ENCODE measurements at regions not wholly inside any gene's neighbourhood (a gene's known extent, or its start where the extent isn't known, plus 50 kb on each side); places are given as distances from the start of the nearest gene placed in this dataset.

GRCh38 chr7:86504229-86504628 lies 139.5 kb upstream of the GRM3 start:
- H3K27me3 ChIP-seq: no peaks in the 10 kb centered on the region
- in situ Hi-C loops (cut with MboI; ENCODE audit: low pct_ligation_motif_present in 1 of 4, low pct_unique_long_range_greater_than_20kb in 1 of 4, low sequenced_read_pairs in 3 of 4): no loop called here
- no peaks in the 10 kb centered on the region for H3K36me3 ChIP-seq
- DNase-seq: no peak
- 27 to 40% methylated on average over 1 of the region's 1 CpG for WGBS, 2 donors (ENCODE audit: low coverage in 1 of 2)
- intact Hi-C loops (cut with DNase I; ENCODE audit: low total_unique reads): no loop called here
- no peak for TF ChIP-seq EP300 (IDR thresholded peaks at IDR 0.05; ENCODE audit: low read depth)
- TF ChIP-seq CTCF (IDR thresholded peaks at IDR 0.05): no peak
- TF ChIP-seq POLR2AphosphoS5 (IDR thresholded peaks at IDR 0.05): no peak
- TF ChIP-seq POLR2A (IDR thresholded peaks at IDR 0.05): no peak
- H3K4me1 ChIP-seq: no peaks in the 10 kb centered on the region
- H3K4me3 ChIP-seq: no peak overlapping the region
- no peak overlapping the region for H3K27ac ChIP-seq
- no peaks in the 10 kb centered on the region for H3K9me3 ChIP-seq

GRCh38 chr7:86499986-86500385 lies 143.7 kb upstream of the GRM3 start:
- TF ChIP-seq CTCF (IDR thresholded peaks at IDR 0.05) (no peak), EP300 (IDR thresholded peaks at IDR 0.05; ENCODE audit: low read depth) (no peak), POLR2A (IDR thresholded peaks at IDR 0.05) (no peak), POLR2AphosphoS5 (IDR thresholded peaks at IDR 0.05) (no peak)
- intact Hi-C loops (cut with DNase I; ENCODE audit: low total_unique reads) (no loop called here), in situ Hi-C loops (cut with MboI; ENCODE audit: low pct_ligation_motif_present in 1 of 4, low pct_unique_long_range_greater_than_20kb in 1 of 4, low sequenced_read_pairs in 3 of 4) (no loop called here)
- H3K9me3 ChIP-seq: no peaks in the 10 kb centered on the region
- no peaks in the 10 kb centered on the region for H3K4me1 ChIP-seq
- H3K27ac ChIP-seq: no peak overlapping the region
- no peak for DNase-seq
- H3K4me3 ChIP-seq: no peak overlapping the region
- no peaks in the 10 kb centered on the region for H3K36me3 ChIP-seq
- H3K27me3 ChIP-seq: no peaks in the 10 kb centered on the region
- 58 to 74% methylated on average over 1 of the region's 1 CpG for WGBS, 2 donors (ENCODE audit: low coverage in 1 of 2)

DNA sequence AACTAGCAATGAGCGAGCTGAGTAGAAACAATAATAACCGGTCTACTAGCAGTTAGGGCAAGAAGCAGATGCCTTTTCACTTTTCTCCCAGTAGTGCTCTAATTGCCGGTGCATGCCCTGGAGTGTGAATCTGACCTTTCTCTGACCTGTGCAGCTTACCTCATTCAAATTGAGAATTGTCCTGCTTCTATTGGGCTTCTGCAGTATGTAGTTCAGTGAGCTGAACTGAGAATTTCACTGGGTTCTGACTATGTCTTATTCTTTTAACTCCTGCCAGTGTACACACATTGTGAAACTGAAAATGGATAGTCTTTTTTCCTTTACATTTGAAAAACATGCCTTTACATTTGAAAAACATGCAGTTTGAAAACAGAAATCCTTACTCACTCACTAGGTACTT lies 157.9 kb upstream of the GRM3 start:
- DNase-seq: no peak
- Histone ChIP-seq H3K4me1 (no peaks in the 10 kb centered on the region), H3K9me3 (no peaks in the 10 kb centered on the region), H3K27me3 (no peaks in the 10 kb centered on the region), H3K27ac (no peak overlapping the region), H3K36me3 (no peaks in the 10 kb centered on the region), H3K4me3 (no peak overlapping the region)
- in situ Hi-C loops (cut with MboI; ENCODE audit: low pct_ligation_motif_present in 1 of 4, low pct_unique_long_range_greater_than_20kb in 1 of 4, low sequenced_read_pairs in 3 of 4): no loop called here
- TF ChIP-seq POLR2AphosphoS5 (IDR thresholded peaks at IDR 0.05) (no peak), POLR2A (IDR thresholded peaks at IDR 0.05) (no peak), CTCF (IDR thresholded peaks at IDR 0.05) (no peak), EP300 (IDR thresholded peaks at IDR 0.05; ENCODE audit: low read depth) (no peak)
- 80 to 86% methylated on average over 3 of the region's 3 CpGs for WGBS, 2 donors (ENCODE audit: low coverage in 1 of 2)
- intact Hi-C loops (cut with DNase I; ENCODE audit: low total_unique reads): no loop called here

DNA sequence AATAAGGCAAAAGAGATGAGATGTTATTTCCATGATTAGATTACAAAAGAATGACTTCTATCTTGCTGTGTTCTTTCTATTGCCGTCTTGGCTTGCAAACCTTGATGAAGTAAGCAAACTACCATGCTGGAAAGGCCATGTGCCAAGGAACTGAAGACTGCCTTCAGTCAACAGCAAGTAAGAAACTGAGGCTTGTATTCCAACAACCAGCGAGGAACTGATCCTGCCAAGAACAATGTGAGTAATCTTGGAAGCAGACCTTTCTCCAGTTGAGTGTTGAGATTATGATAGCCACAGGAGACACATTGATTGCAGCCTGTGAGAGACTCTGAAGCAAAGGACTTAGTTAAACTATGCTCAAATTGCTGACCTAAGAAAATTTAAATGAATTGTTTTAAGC lies 164.6 kb upstream of the GRM3 start:
- Histone ChIP-seq H3K4me3 (no peak overlapping the region), H3K27me3 (no peaks in the 10 kb centered on the region), H3K9me3 (no peaks in the 10 kb centered on the region), H3K36me3 (no peaks in the 10 kb centered on the region), H3K27ac (no peak overlapping the region), H3K4me1 (no peaks in the 10 kb centered on the region)
- DNase-seq: no peak
- TF ChIP-seq POLR2AphosphoS5 (IDR thresholded peaks at IDR 0.05) (no peak), CTCF (IDR thresholded peaks at IDR 0.05) (no peak)
- 57 to 81% methylated on average over 2 of the region's 2 CpGs for WGBS, 2 donors (ENCODE audit: low coverage in 1 of 2)
- in situ Hi-C loops (cut with MboI; ENCODE audit: low pct_ligation_motif_present in 1 of 4, low pct_unique_long_range_greater_than_20kb in 1 of 4, low sequenced_read_pairs in 3 of 4): no loop called here
- intact Hi-C loops (cut with DNase I; ENCODE audit: low total_unique reads): no loop called here
